H1 (cell line): ENCODE measurements at regions not wholly inside any gene's neighbourhood (a gene's known extent, or its start where the extent isn't known, plus 50 kb on each side); places are given as distances from the start of the nearest gene placed in this dataset.

ENCODE experiments used
- CTCF ChIA-PET: fragments of 300-600 bp; sonication (Branson Sonifier 250); formaldehyde crosslinking; loops from one replicate; lab custom pipeline; 2021; ENCODE audit not compliant: partially characterized antibody; lab: Charles Lee
- POLR2A ChIA-PET: fragments of 300-600 bp; sonication (Branson Sonifier 250); formaldehyde crosslinking; loops from one replicate; lab custom pipeline; 2021; ENCODE audit warnings: inconsistent platforms; ENCODE audit not compliant: partially characterized antibody; lab: Charles Lee
- DNase-seq, 2 experiments: peaks; one replicate each; pipeline versions ENCODE4 v3.0.0 to v3.0.0-alpha.2; 2010 to 2022; ENCODE audit warnings: low spot score in 2 of 2, low read depth in 1 of 2, mixed read lengths in 1 of 2
- FAIRE-seq: peaks from 2 replicates; lab custom pipeline; 2011; peaks lifted over from hg19 to GRCh38; lab: Jason Lieb, UNC
- H2AFZ ChIP-seq: 2 replicates; pipeline ENCODE4 v1.8.1; 2012; ENCODE audit warnings: low read length, inconsistent platforms
- H2AK5ac ChIP-seq: 2 replicates; pipeline ENCODE4 v1.6.1; 2013; ENCODE audit warnings: low read depth, low read length
- H2BK120ac ChIP-seq: replicated peaks from 2 replicates; pipeline ENCODE3; 2013; ENCODE audit warnings: low read depth, low read length, inconsistent platforms
- H2BK12ac ChIP-seq: 2 replicates; pipeline ENCODE4 v1.6.1; 2013; ENCODE audit warnings: low read depth, low read length
- H2BK15ac ChIP-seq: 2 replicates; pipeline ENCODE4 v1.6.1; 2013; ENCODE audit warnings: low read length
- H2BK20ac ChIP-seq: 2 replicates; pipeline ENCODE4 v1.6.1; 2013; ENCODE audit warnings: low read length
- H2BK5ac ChIP-seq: 2 replicates; pipeline ENCODE4 v1.6.1; 2013; ENCODE audit warnings: low read depth, low read length
- H3K14ac ChIP-seq: 2 replicates; pipeline ENCODE4 v1.6.1; 2013; ENCODE audit warnings: inconsistent platforms; ENCODE audit not compliant: insufficient read length
- H3K18ac ChIP-seq: 2 replicates; pipeline ENCODE4 v1.6.1; 2013; ENCODE audit warnings: low read length; ENCODE audit errors: extremely low read depth
- H3K23ac ChIP-seq: 2 replicates; pipeline ENCODE4 v1.6.1; 2013; ENCODE audit warnings: inconsistent platforms; ENCODE audit not compliant: insufficient read length
- H3K23me2 ChIP-seq: 2 replicates; pipeline ENCODE4 v1.6.1; 2013; ENCODE audit warnings: low read depth, low read length
- H3K27ac ChIP-seq: 2 replicates; pipeline ENCODE4 v1.6.1; 2011; ENCODE audit warnings: low read depth, low read length, inconsistent platforms
- H3K27me3 ChIP-seq, 4 experiments: replicated peaks in 1 of 4; 1 replicate in 1 of 4; 2 replicates in 3 of 4; pipeline versions ENCODE4 v1.6.1 to v1.8.1; 2011 to 2013; ENCODE audit warnings: low read length in 3 of 4, mild to moderate bottlenecking in 3 of 4, inconsistent platforms in 2 of 4, mixed read lengths in 2 of 4, moderate library complexity in 1 of 4; ENCODE audit not compliant: control insufficient read depth in 3 of 4, insufficient read depth in 3 of 4; ENCODE audit errors: extremely low read depth in 1 of 4
- H3K36me3 ChIP-seq, 4 experiments: 2 replicates each; pipeline versions ENCODE4 v1.6.1 to v1.8.1; 2011 to 2013; ENCODE audit warnings: mild to moderate bottlenecking in 4 of 4, low read length in 3 of 4, moderate library complexity in 2 of 4, control low read depth in 1 of 4, inconsistent platforms in 1 of 4; ENCODE audit not compliant: insufficient read depth in 4 of 4, control insufficient read depth in 2 of 4
- H3K4ac ChIP-seq: replicated peaks from 2 replicates; pipeline ENCODE3; 2013; ENCODE audit warnings: low read length, low read depth, mixed read lengths, inconsistent platforms; ENCODE audit not compliant: insufficient read length
- H3K4me1 ChIP-seq, 4 experiments: replicated peaks in 1 of 4; 1 replicate in 1 of 4; 2 replicates in 3 of 4; pipeline versions ENCODE4 v1.6.1 to v1.8.1; 2011 to 2013; ENCODE audit warnings: low read length in 3 of 4, inconsistent platforms in 2 of 4, mixed read lengths in 1 of 4; ENCODE audit not compliant: insufficient read depth in 4 of 4, control insufficient read depth in 3 of 4
- H3K4me2 ChIP-seq, 2 experiments: 2 replicates each; pipeline versions ENCODE4 v1.6.1 to v1.8.1; 2011 to 2013; ENCODE audit warnings: low read depth in 2 of 2, low read length in 2 of 2, control low read depth in 1 of 2, inconsistent platforms in 1 of 2, mild to moderate bottlenecking in 1 of 2; ENCODE audit not compliant: insufficient read depth in 1 of 2
- H3K4me3 ChIP-seq, 4 experiments: fragments of 200-600, 300-600 bp in 1 of 4; sonication (generic), shearing (Covaris generic), sonication (Bioruptor Twin) in 1 of 4; 2 replicates each; pipeline versions ENCODE4 v1.5.1 to v1.8.1; 2011 to 2016; ENCODE audit warnings: low read length in 4 of 4, low read depth in 3 of 4, control low read depth in 2 of 4, inconsistent platforms in 2 of 4, mild to moderate bottlenecking in 2 of 4, mixed read lengths in 1 of 4, moderate library complexity in 1 of 4; ENCODE audit not compliant: insufficient read depth in 2 of 4; ENCODE audit errors: extremely low read depth in 1 of 4
- H3K56ac ChIP-seq: replicated peaks from 2 replicates; pipeline ENCODE3; 2013; ENCODE audit warnings: low read depth, mild to moderate bottlenecking, mixed read lengths, low read length, inconsistent platforms; ENCODE audit not compliant: insufficient read length
- H3K79me1 ChIP-seq: 2 replicates; pipeline ENCODE4 v1.6.1; 2013; ENCODE audit warnings: low read depth, low read length, control low read depth
- H3K79me2 ChIP-seq, 2 experiments: 2 replicates each; pipeline versions ENCODE4 v1.6.1 to v1.8.1; 2012 to 2013; ENCODE audit warnings: low read length in 2 of 2, mild to moderate bottlenecking in 2 of 2, inconsistent platforms in 1 of 2; ENCODE audit not compliant: insufficient read depth in 2 of 2, control insufficient read depth in 1 of 2
- H3K9ac ChIP-seq, 4 experiments: replicated peaks in 1 of 4; 1 replicate in 1 of 4; 2 replicates in 3 of 4; pipeline versions ENCODE4 v1.6.1 to v1.8.1; 2011 to 2013; ENCODE audit warnings: low read depth in 3 of 4, low read length in 3 of 4, control low read depth in 2 of 4, mild to moderate bottlenecking in 2 of 4, moderate library complexity in 2 of 4, inconsistent platforms in 1 of 4; ENCODE audit errors: extremely low read depth in 1 of 4
- H3K9me3 ChIP-seq, 2 experiments: 2 replicates each; pipeline versions ENCODE4 v1.6.1 to v1.8.1; 2012 to 2013; ENCODE audit warnings: mild to moderate bottlenecking in 2 of 2, moderate library complexity in 2 of 2, control low read depth in 1 of 2, inconsistent platforms in 1 of 2, low read depth in 1 of 2, low read length in 1 of 2, mixed read lengths in 1 of 2; ENCODE audit not compliant: insufficient read depth in 2 of 2
- H4K20me1 ChIP-seq, 2 experiments: replicated peaks in 1 of 2; 2 replicates each; pipeline versions ENCODE3 to v1.8.1; 2011 to 2013; ENCODE audit warnings: inconsistent platforms in 2 of 2, low read length in 2 of 2, mild to moderate bottlenecking in 1 of 2; ENCODE audit not compliant: insufficient read depth in 2 of 2, control insufficient read depth in 1 of 2
- H4K5ac ChIP-seq: 2 replicates; pipeline ENCODE4 v1.6.1; 2013; ENCODE audit warnings: low read length, low read depth, mixed read lengths, inconsistent platforms; ENCODE audit not compliant: insufficient read length
- H4K8ac ChIP-seq: 2 replicates; pipeline ENCODE4 v1.8.0; 2013; ENCODE audit warnings: mild to moderate bottlenecking, moderate library complexity, low read length, inconsistent platforms; ENCODE audit not compliant: insufficient read depth; ENCODE audit errors: extremely low read depth
- H4K91ac ChIP-seq: replicated peaks from 2 replicates; pipeline ENCODE3; 2013; ENCODE audit warnings: low read length, mixed read lengths, inconsistent platforms; ENCODE audit not compliant: insufficient read length
- CEBPB ChIP-seq: IDR thresholded peaks from 2 replicates; pipeline ENCODE4 v1.6.1; 2012; ENCODE audit warnings: low read depth, low read length
- KDM1A ChIP-seq: fragments of 200-600, 300-600 bp; sonication (generic); IDR thresholded peaks from 2 replicates; pipeline ENCODE4 v1.7.1; 2016; ENCODE audit warnings: mild to moderate bottlenecking, low read length, borderline replicate concordance
- POU5F1 ChIP-seq: IDR thresholded peaks from 2 replicates; pipeline ENCODE4 v1.6.1; 2011; ENCODE audit warnings: low read depth, mild to moderate bottlenecking, low read length, moderate library complexity
- SIN3A ChIP-seq, 2 experiments: IDR thresholded peaks in 1 of 2; conservative IDR thresholded peaks in 1 of 2; 2 replicates each; pipeline ENCODE4 v1.6.1; 2011 to 2012; ENCODE audit warnings: low read length in 2 of 2, improper control_type of control experiment in 1 of 2, low read depth in 1 of 2, mild to moderate bottlenecking in 1 of 2
- WGBS, 2 experiments: shearing (Covaris generic) in 1 of 2; methylation state at CpG; one replicate each; pipeline versions ENCODE4 v1.1.6 to v1.1.7; 2013 to 2015; ENCODE audit warnings: low lambda C conversion rate in 2 of 2, mixed read lengths in 2 of 2, inconsistent platforms in 1 of 2, low coverage in 1 of 2, missing lambda C conversion rate in 1 of 2; ENCODE audit not compliant: insufficient replicate concordance in 2 of 2, insufficient coverage in 1 of 2, insufficient read length in 1 of 2; ENCODE audit errors: extremely low coverage in 1 of 2, missing lambda C conversion rate in 1 of 2; 5-methylcytosine and 5-hydroxymethylcytosine counted together

DNA sequence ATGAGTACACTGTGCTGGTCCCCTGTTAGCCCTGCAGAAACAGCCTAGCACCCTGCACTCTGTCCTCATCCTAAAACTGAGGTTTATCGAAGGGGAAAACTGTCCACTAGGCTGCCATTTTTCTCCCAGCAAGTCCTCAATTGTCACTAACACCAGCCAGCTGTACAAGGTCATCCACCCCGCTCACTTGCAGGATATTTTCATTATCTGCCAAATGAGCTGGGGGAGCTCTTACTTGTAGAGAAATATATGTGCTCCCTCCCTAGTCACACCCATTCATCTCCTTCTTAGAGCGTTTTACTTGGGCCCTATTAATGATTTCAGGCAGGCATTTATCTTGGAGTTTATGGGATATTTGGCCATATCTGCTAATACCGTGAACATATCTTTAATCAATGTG lies 413.5 kb upstream of the NFE2L3 start:
- FAIRE-seq (no peak), DNase-seq (no peak)
- H4K20me1 ChIP-seq, result no peaks in the 10 kb centered on the region
- ChIA-PET CTCF (interaction anchor here (0.6 to 1.3 kb wide), 2 partner anchors 81 to 669 kb away, joined by 3 to 4 read pairs; no protein-coding TSS in a partner anchor), POLR2A (no interaction called here)
- H3K4me1 ChIP-seq, result peaks cover 0 to 6% (median under 1%) of the 10 kb centered on the region in 4 experiments; a peak in 4 of 7 replicates
- 90% methylated on average over 4 of the region's 4 CpGs; no CpG with 5 or more reads in 1 of the 2 experiments for WGBS, 2 experiments
- H2AK5ac ChIP-seq, result no peak overlapping the region
- no peak overlapping the region for H3K9ac ChIP-seq
- no peak overlapping the region for H2BK5ac ChIP-seq
- no peak overlapping the region for H3K23ac ChIP-seq
- no peak overlapping the region for H3K4me3 ChIP-seq
- no peak overlapping the region for H3K14ac ChIP-seq
- no peak overlapping the region for H3K18ac ChIP-seq
- no peak overlapping the region for H2AFZ ChIP-seq
- no peak overlapping the region for H2BK12ac ChIP-seq
- no peak overlapping the region for H4K8ac ChIP-seq
- no peak overlapping the region for H3K4me2 ChIP-seq
- H3K23me2 ChIP-seq, result no peaks in the 10 kb centered on the region
- H4K91ac ChIP-seq, result no peak overlapping the region
- H2BK15ac ChIP-seq, result no peak overlapping the region
- no peaks in the 10 kb centered on the region for H3K9me3 ChIP-seq
- H3K4ac ChIP-seq, result no peak overlapping the region
- no peak overlapping the region for H2BK20ac ChIP-seq
- H3K79me2 ChIP-seq, result no peaks in the 10 kb centered on the region
- no peak overlapping the region for H3K27ac ChIP-seq
- H4K5ac ChIP-seq, result no peak overlapping the region
- no peaks in the 10 kb centered on the region for H3K36me3 ChIP-seq
- H3K27me3 ChIP-seq, result no peaks in the 10 kb centered on the region; a peak in 1 of 7 replicates
- H3K79me1 ChIP-seq, result no peaks in the 10 kb centered on the region; the same call in 1 of the 2 replicates
- no peak overlapping the region for H2BK120ac ChIP-seq
- no peak overlapping the region for H3K56ac ChIP-seq
- TF ChIP-seq CEBPB (no peak), SIN3A (conservative IDR thresholded peaks at IDR 0.05 in 1 of 2, IDR thresholded peaks at IDR 0.05 in 1 of 2; ENCODE audit: low read depth in 1 of 2, low read length in 2 of 2) (no peak), POU5F1 (no peak), KDM1A (no peak)
